ENCODE measurements at regions not wholly inside any gene's neighbourhood (a gene's known extent, or its start where the extent isn't known, plus 50 kb on each side); places are given as distances from the start of the nearest gene placed in this dataset.

DNA sequence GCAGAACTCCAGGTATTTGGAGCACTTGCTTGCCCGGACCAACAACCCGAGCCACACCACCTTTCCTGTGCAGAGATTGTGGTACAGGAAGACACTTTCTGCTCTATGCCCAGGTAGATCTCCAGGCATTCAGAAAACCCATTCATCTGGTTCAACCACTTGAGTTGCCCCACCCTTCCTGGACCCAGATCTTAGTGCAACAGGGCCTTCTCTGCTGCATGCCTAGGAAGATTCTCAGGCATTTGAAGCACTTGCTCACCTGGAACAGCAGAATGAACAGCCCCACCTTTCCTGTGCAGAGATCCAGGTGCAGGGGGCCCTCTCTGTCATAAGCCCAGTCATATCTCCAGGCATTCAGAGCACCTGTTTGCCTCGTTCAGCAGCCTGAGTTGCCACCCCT is 412.8 kb upstream of the MGAT4C start:
- POLR2A ChIA-PET, result no interaction called here
- H3K9me3 ChIP-seq (ENCODE audit: control insufficient read depth, insufficient read depth, low read depth, low read length), result no peaks in the 10 kb centered on the region
- TF ChIP-seq, protein P1, sequence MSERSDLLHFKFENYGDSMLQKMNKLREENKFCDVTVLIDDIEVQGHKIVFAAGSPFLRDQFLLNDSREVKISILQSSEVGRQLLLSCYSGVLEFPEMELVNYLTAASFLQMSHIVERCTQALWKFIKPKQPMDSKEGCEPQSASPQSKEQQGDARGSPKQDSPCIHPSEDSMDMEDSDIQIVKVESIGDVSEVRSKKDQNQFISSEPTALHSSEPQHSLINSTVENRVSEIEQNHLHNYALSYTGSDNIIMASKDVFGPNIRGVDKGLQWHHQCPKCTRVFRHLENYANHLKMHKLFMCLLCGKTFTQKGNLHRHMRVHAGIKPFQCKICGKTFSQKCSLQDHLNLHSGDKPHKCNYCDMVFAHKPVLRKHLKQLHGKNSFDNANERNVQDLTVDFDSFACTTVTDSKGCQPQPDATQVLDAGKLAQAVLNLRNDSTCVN (tag by site-specific recombination; optimal IDR thresholded peaks at IDR 0.05), result no peak
- no peak for TF ChIP-seq ZNF707 (tag by site-specific recombination; IDR thresholded peaks at IDR 0.05)
- no peak for TF ChIP-seq ZNF777 (tag by site-specific recombination; IDR thresholded peaks at IDR 0.05; ENCODE audit: borderline replicate concordance)
- TF ChIP-seq, protein P2, sequence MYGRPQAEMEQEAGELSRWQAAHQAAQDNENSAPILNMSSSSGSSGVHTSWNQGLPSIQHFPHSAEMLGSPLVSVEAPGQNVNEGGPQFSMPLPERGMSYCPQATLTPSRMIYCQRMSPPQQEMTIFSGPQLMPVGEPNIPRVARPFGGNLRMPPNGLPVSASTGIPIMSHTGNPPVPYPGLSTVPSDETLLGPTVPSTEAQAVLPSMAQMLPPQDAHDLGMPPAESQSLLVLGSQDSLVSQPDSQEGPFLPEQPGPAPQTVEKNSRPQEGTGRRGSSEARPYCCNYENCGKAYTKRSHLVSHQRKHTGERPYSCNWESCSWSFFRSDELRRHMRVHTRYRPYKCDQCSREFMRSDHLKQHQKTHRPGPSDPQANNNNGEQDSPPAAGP (tag by site-specific recombination; IDR thresholded peaks at IDR 0.05), result no peak
- TF ChIP-seq ZNF391 (tag by site-specific recombination; IDR thresholded peaks at IDR 0.05; ENCODE audit: borderline replicate concordance, low read depth), result no peak
- TF ChIP-seq ZNF311 (tag by site-specific recombination; IDR thresholded peaks at IDR 0.05; ENCODE audit: borderline replicate concordance), result no peak
- TF ChIP-seq ZNF555 (tag by site-specific recombination; conservative IDR thresholded peaks at IDR 0.05), result no peak
- TF ChIP-seq ZNF416 (tag by site-specific recombination; IDR thresholded peaks at IDR 0.05), result no peak
- no peak for TF ChIP-seq ZNF112 (tag by site-specific recombination; IDR thresholded peaks at IDR 0.05)
- TF ChIP-seq ZBTB48 (tag by site-specific recombination; IDR thresholded peaks at IDR 0.05), result no peak
- no peak for TF ChIP-seq TCF7L2 (IDR thresholded peaks at IDR 0.05; ENCODE audit: borderline replicate concordance, low read depth, low read length)
- TF ChIP-seq YY2 (tag by site-specific recombination; IDR thresholded peaks at IDR 0.05), result no peak
- TF ChIP-seq ZBTB8A (tag by site-specific recombination; IDR thresholded peaks at IDR 0.05), result no peak
- H3K4me1 ChIP-seq (ENCODE audit: control insufficient read depth, insufficient read depth, low read length), result no peaks in the 10 kb centered on the region
- H3K27ac ChIP-seq (ENCODE audit: extremely low read depth, low read depth, low read length), result no peak overlapping the region
- no peaks in the 10 kb centered on the region for H3K36me3 ChIP-seq (ENCODE audit: control insufficient read depth in 2 of 2, insufficient read depth in 1 of 2, low read length in 2 of 2)
- H3K4me3 ChIP-seq (ENCODE audit: low read depth, low read length), result no peak overlapping the region
- CTCF ChIA-PET, result no interaction called here

DNA sequence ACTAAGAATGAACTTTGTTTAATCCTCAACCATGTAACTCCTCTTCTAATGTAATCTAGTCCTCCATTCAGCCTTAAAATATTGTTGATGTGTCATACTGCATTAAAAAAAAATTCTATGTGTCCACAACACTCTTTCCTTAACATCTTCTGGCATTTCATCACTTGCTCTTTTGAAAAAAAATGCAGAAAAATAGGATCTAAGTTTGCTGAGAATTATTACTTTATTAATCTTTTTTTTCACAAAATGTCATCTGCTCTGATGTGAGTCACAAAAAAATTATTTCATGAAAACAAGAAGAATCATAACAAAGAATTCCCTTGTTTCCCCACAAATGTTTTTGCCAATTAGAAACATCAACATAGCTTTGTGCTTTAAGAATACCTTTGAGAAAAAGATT is 410.1 kb upstream of the MGAT4C start:
- Histone ChIP-seq H3K27ac (ENCODE audit: extremely low read depth, low read depth, low read length) (no peak overlapping the region), H3K9me3 (ENCODE audit: control insufficient read depth, insufficient read depth, low read depth, low read length) (no peaks in the 10 kb centered on the region), H3K4me3 (ENCODE audit: low read depth, low read length) (no peak overlapping the region), H3K4me1 (ENCODE audit: control insufficient read depth, insufficient read depth, low read length) (no peaks in the 10 kb centered on the region), H3K36me3 (ENCODE audit: control insufficient read depth in 2 of 2, insufficient read depth in 1 of 2, low read length in 2 of 2) (no peaks in the 10 kb centered on the region)
- TF ChIP-seq, protein P3, sequence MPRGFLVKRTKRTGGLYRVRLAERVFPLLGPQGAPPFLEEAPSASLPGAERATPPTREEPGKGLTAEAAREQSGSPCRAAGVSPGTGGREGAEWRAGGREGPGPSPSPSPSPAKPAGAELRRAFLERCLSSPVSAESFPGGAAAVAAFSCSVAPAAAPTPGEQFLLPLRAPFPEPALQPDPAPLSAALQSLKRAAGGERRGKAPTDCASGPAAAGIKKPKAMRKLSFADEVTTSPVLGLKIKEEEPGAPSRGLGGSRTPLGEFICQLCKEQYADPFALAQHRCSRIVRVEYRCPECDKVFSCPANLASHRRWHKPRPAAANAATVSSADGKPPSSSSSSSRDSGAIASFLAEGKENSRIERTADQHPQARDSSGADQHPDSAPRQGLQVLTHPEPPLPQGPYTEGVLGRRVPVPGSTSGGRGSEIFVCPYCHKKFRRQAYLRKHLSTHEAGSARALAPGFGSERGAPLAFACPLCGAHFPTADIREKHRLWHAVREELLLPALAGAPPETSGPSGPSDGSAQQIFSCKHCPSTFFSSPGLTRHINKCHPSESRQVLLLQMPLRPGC (tag by site-specific recombination; IDR thresholded peaks at IDR 0.05), result no peak
- TF ChIP-seq KLF8 (tag by site-specific recombination; IDR thresholded peaks at IDR 0.05) (no peak), SP7 (tag by site-specific recombination; IDR thresholded peaks at IDR 0.05) (no peak), ZNF600 (tag by site-specific recombination; IDR thresholded peaks at IDR 0.05) (no peak), ZNF473 (tag by site-specific recombination; IDR thresholded peaks at IDR 0.05) (no peak), ZNF121 (tag by site-specific recombination; IDR thresholded peaks at IDR 0.05) (no peak), ZNF621 (tag by site-specific recombination; IDR thresholded peaks at IDR 0.05) (no peak), HOXC10 (CRISPR knock-in tag; IDR thresholded peaks at IDR 0.05) (no peak), ZNF184 (tag by site-specific recombination; IDR thresholded peaks at IDR 0.05) (no peak), ZNF211 (tag by site-specific recombination; IDR thresholded peaks at IDR 0.05; ENCODE audit: low read depth) (no peak), ZNF138 (tag by site-specific recombination; IDR thresholded peaks at IDR 0.05; ENCODE audit: borderline replicate concordance) (no peak)
- TF ChIP-seq, protein P4, sequence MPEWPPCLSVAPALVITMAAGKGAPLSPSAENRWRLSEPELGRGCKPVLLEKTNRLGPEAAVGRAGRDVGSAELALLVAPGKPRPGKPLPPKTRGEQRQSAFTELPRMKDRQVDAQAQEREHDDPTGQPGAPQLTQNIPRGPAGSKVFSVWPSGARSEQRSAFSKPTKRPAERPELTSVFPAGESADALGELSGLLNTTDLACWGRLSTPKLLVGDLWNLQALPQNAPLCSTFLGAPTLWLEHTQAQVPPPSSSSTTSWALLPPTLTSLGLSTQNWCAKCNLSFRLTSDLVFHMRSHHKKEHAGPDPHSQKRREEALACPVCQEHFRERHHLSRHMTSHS (tag by site-specific recombination; IDR thresholded peaks at IDR 0.05), result no peak
- TF ChIP-seq, protein P5, sequence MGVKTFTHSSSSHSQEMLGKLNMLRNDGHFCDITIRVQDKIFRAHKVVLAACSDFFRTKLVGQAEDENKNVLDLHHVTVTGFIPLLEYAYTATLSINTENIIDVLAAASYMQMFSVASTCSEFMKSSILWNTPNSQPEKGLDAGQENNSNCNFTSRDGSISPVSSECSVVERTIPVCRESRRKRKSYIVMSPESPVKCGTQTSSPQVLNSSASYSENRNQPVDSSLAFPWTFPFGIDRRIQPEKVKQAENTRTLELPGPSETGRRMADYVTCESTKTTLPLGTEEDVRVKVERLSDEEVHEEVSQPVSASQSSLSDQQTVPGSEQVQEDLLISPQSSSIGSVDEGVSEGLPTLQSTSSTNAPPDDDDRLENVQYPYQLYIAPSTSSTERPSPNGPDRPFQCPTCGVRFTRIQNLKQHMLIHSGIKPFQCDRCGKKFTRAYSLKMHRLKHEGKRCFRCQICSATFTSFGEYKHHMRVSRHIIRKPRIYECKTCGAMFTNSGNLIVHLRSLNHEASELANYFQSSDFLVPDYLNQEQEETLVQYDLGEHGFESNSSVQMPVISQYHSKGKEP (tag by site-specific recombination; IDR thresholded peaks at IDR 0.05), result no peak
- TF ChIP-seq, protein P6, sequence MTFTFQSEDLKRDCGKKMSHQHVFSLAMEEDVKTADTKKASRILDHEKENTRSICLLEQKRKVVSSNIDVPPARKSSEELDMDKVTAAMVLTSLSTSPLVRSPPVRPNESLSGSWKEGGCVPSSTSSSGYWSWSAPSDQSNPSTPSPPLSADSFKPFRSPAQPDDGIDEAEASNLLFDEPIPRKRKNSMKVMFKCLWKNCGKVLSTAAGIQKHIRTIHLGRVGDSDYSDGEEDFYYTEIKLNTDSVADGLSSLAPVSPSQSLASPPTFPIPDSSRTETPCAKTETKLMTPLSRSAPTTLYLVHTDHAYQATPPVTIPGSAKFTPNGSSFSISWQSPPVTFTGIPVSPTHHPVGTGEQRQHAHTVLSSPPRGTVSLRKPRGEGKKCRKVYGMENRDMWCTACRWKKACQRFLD (tag by site-specific recombination; IDR thresholded peaks at IDR 0.05), result no peak
- ChIA-PET POLR2A (no interaction called here), CTCF (no interaction called here)
